Astrocyte of the cerebellum (primary cell): ENCODE measurements at regions not wholly inside any gene's neighbourhood (a gene's known extent, or its start where the extent isn't known, plus 50 kb on each side); places are given as distances from the start of the nearest gene placed in this dataset.

Experiments
- DNase-seq: peaks from one replicate; pipeline ENCODE4 v3.0.0-alpha.2; 2011; ENCODE audit warnings: low read depth
- H3K4me3 ChIP-seq: 2 replicates; pipeline ENCODE4 v1.5.1; 2011; ENCODE audit warnings: mild to moderate bottlenecking, low read depth, low read length, moderate library complexity
- in situ Hi-C: cut with HindIII; loops from 2 replicates; pipeline ENCODE4 v1.10.0; 2017; ENCODE audit warnings: low sequenced_read_pairs
- TF ChIP-seq, protein P1 (sequence below): IDR thresholded peaks from 2 replicates; pipeline ENCODE4 v1.5.1; 2012; ENCODE audit warnings: low read length, low read depth, moderate library complexity, mild to moderate bottlenecking; ENCODE audit errors: missing control alignments

DNA sequence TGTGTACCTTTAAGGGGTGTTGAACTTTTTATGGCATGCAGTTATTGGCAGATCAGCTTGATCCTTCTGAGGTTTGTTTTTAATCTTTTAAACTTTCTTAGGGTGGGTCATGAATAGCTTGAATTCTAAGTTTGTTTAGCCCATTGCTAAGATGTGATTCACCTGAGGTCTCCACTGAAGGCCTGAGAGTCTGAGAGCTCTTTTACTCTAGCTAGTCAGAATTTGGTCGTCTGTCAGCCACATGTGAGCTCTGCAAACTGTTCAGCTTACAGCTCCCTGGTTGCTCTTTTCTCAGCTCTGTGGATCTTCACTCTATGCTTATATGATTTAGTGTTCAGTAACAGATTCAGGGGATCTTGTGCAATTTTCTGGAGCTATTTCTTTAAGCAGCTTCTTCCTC is 161.3 kb downstream of the ABHD5 start:
- no peak for DNase-seq
- no peak overlapping the region for H3K4me3 ChIP-seq
- TF ChIP-seq, protein P1, sequence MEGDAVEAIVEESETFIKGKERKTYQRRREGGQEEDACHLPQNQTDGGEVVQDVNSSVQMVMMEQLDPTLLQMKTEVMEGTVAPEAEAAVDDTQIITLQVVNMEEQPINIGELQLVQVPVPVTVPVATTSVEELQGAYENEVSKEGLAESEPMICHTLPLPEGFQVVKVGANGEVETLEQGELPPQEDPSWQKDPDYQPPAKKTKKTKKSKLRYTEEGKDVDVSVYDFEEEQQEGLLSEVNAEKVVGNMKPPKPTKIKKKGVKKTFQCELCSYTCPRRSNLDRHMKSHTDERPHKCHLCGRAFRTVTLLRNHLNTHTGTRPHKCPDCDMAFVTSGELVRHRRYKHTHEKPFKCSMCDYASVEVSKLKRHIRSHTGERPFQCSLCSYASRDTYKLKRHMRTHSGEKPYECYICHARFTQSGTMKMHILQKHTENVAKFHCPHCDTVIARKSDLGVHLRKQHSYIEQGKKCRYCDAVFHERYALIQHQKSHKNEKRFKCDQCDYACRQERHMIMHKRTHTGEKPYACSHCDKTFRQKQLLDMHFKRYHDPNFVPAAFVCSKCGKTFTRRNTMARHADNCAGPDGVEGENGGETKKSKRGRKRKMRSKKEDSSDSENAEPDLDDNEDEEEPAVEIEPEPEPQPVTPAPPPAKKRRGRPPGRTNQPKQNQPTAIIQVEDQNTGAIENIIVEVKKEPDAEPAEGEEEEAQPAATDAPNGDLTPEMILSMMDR: no peak
- in situ Hi-C loops: no loop called here

DNA sequence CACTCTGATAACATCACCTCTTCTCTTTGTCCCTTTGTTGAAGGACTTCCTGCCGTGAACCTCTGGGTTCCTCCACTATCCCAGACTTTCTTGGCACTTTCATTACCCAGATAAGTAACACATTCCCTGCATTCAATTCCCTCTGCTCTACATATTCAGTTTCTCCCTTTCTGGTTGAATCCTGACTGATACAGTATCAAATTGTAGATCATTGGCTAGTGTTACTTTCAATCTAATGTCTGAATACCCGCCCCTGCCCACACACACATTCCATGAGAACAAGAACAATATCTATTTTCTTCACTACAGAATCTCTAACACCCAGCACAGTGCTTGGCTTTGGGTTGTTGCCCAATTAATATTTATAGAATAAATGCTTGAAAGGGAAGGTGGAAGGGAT is 163.5 kb downstream of the ABHD5 start:
- no peak for DNase-seq
- in situ Hi-C loops: no loop called here
- H3K4me3 ChIP-seq: no peak overlapping the region
- TF ChIP-seq, protein P1: no peak

DNA sequence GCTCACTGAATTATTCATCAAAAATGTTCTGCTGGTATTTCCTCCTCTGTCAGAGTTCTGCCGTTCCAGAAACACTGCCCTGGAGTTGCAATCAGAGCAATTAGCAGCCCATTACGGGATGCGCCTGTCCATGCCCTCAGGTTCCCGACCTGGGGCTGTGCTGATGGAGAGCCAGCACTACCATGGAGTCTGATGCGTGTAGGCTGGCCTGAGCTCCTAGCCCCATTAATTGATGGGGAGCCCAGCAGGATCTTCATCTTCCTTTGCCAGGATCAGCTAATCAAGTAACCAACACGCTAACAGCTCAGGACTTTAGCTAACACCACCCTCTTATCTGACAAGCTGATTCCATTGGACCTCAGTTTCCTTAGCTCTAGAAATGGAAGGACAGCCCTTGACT is 164.2 kb downstream of the ABHD5 start:
- DNase-seq: no peak
- in situ Hi-C loops: no loop called here
- H3K4me3 ChIP-seq: no peak overlapping the region
- TF ChIP-seq, protein P1: no peak

DNA sequence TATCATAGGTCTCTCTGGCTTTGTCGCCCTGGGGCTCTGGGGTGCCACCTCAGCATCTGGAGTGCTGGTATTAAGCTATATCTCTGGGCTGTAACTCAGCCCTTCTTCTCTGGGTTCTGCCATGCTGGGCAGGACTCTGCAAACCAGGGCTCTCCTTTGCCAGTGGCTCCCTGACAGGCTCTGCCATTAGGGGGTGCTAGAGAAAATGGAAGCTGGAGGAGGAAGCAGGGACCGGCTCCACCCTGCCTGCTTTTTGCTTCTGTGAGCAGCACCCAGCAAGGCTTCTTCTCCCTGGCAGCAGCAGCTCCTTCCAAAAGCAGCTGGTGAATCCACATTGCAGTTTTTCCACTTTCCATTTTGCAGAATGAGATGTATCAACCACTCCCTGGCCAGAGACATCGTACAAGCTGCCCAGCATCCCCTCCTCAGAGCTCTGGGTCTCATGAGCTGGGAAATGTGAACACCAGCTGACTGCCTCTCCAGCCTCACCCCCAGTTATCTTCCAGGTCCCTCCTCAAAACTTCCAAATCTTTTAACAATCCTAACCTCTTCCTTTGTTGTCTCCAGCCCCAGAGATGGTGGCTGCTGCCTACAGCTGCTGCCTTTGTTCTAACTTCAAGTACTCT is 165.0 kb downstream of the ABHD5 start:
- peak; percentile 20 for DNase-seq
- TF ChIP-seq, protein P1: peak; percentile 84
- no peak overlapping the region for H3K4me3 ChIP-seq
- in situ Hi-C loops: no loop called here

DNA sequence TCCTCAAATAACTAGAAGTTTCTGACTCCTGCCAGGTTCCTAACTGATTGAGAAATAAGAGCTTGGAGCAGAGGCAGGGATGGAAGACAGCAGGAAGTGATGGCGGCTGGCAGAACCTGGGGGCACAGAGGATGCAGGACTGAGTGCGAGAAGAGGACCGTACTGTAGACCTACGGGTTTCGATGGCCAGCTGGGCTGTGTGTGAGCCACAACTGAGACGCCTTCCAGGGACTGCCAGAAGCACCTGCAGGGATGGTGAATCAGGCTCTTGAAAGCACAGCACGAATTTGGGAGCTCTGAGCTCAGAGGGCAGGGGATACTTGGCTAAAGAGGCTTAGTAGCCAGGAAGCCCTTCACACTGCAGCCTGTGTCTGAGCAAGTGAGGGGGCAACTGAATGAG is 165.6 kb downstream of the ABHD5 start:
- no peak for DNase-seq
- in situ Hi-C loops: no loop called here
- no peak overlapping the region for H3K4me3 ChIP-seq
- TF ChIP-seq, protein P1: no peak

DNA sequence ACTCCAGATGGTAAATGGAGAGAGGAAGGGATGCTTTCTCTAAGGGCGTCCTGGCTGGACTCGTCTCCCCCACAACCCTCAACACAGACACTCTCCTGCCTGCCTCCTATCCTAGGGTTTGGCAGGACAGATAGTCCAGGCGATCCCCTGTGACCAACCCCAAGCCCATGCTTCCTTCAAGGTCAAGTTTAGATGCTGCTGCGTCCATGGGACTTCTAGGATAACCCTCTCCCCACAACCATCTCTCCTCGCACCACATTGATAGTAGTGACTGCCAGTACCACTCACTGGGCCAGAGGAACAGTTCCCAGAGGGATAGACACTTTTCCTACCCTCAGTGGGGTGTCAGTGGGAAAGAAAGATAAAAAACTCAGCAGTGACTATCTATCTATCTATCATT is 166.0 kb downstream of the ABHD5 start:
- in situ Hi-C loops: no loop called here
- no peak overlapping the region for H3K4me3 ChIP-seq
- no peak for DNase-seq
- TF ChIP-seq, protein P1: no peak
